HEK293T (cell line): ENCODE measurements at regions not wholly inside any gene's neighbourhood (a gene's known extent, or its start where the extent isn't known, plus 50 kb on each side); places are given as distances from the start of the nearest gene placed in this dataset.

Experiments
- ARNT ChIP-seq: fragments of 450-650 bp; IDR thresholded peaks from 2 replicates; pipeline ENCODE4 v1.6.1; 2017; ENCODE audit warnings: mild to moderate bottlenecking
- ELF4 ChIP-seq: fragments of 450-650 bp; IDR thresholded peaks from 2 replicates; pipeline ENCODE4 v1.6.1; 2017; ENCODE audit warnings: antibody characterized with exemption
- FOXK2 ChIP-seq: fragments of 450-650 bp; IDR thresholded peaks from 2 replicates; pipeline ENCODE4 v1.6.1; 2016; ENCODE audit warnings: mild to moderate bottlenecking
- HDGF ChIP-seq: fragments of 450-650 bp; IDR thresholded peaks from 2 replicates; pipeline ENCODE4 v1.6.1; 2017; ENCODE audit warnings: antibody characterized with exemption, borderline replicate concordance
- NFRKB ChIP-seq: fragments of 450-650 bp; IDR thresholded peaks from 2 replicates; pipeline ENCODE4 v1.6.1; 2016; ENCODE audit warnings: mild to moderate bottlenecking, moderate library complexity
- SP1 ChIP-seq: fragments of 450-650 bp; IDR thresholded peaks from 2 replicates; pipeline ENCODE4 v1.6.1; 2017
- SUZ12 ChIP-seq: fragments of 450-650 bp; IDR thresholded peaks from 2 replicates; pipeline ENCODE4 v1.6.1; 2016; ENCODE audit warnings: mild to moderate bottlenecking
- ZNF384 ChIP-seq: fragments of 450-650 bp; IDR thresholded peaks from 2 replicates; pipeline ENCODE4 v1.6.1; 2016
- TF ChIP-seq, protein P1 (sequence below): fragments of 450-650 bp; IDR thresholded peaks from 2 replicates; pipeline ENCODE4 v1.6.1; 2016

DNA sequence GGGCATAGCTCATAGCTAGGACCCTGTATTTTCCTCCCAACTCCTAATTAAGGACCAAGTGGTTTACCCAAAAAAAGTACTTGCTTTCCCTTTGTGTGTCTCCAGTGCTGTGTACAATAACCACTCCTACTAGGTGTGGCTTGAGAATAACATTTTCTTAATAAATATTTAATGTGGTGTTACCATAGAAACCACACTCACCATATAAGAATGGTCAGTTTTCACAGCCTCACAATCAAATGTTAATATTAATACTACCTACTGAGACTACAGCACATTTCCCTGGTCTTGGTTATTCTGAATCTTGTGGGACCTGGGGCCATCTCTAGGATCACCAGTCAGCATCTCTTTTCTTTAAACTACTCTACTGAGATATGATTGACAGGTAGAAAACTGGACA is 83.5 kb upstream of the BCAR3 start:
- TF ChIP-seq ELF4 (no peak), SP1 (no peak), SUZ12 (no peak), NFRKB (no peak), ARNT (no peak), HDGF (no peak), FOXK2 (no peak), ZNF384 (no peak)
- TF ChIP-seq, protein P1, sequence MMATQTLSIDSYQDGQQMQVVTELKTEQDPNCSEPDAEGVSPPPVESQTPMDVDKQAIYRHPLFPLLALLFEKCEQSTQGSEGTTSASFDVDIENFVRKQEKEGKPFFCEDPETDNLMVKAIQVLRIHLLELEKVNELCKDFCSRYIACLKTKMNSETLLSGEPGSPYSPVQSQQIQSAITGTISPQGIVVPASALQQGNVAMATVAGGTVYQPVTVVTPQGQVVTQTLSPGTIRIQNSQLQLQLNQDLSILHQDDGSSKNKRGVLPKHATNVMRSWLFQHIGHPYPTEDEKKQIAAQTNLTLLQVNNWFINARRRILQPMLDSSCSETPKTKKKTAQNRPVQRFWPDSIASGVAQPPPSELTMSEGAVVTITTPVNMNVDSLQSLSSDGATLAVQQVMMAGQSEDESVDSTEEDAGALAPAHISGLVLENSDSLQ = peak; percentile 41; the same call in 1 of the 2 replicates
